CD14-positive monocyte (primary cell): ENCODE measurements at regions not wholly inside any gene's neighbourhood (a gene's known extent, or its start where the extent isn't known, plus 50 kb on each side); places are given as distances from the start of the nearest gene placed in this dataset.

Source experiments
- DNase-seq, 3 donors: peaks; one replicate each; pipeline ENCODE4 v3.0.0-alpha.2; 2011 to 2022
- H2AFZ ChIP-seq: 2 replicates; pipeline ENCODE4 v1.6.0; 2012; ENCODE audit warnings: mild to moderate bottlenecking, low read depth, low read length, inconsistent platforms; ENCODE audit not compliant: insufficient read depth, poor library complexity, severe bottlenecking
- H3K27ac ChIP-seq, 2 donors: 1 replicate in 1 of 2; 2 replicates in 1 of 2; pipeline ENCODE4 v1.5.1; 2012 to 2013; ENCODE audit warnings: low read length in 2 of 2, control low read depth in 1 of 2, inconsistent platforms in 1 of 2, low read depth in 1 of 2, mild to moderate bottlenecking in 1 of 2
- H3K27me3 ChIP-seq, 2 donors: one replicate each; pipeline versions ENCODE4 v1.6.0 to v1.6.1; 2011 to 2013; ENCODE audit warnings: low read length in 2 of 2; ENCODE audit not compliant: control insufficient read depth in 2 of 2, insufficient read depth in 2 of 2
- H3K36me3 ChIP-seq, 2 donors: replicated peaks in 1 of 2; 1 replicate in 1 of 2; 2 replicates in 1 of 2; pipeline versions ENCODE4 v1.5.1 to v1.6.1; 2012 to 2013; ENCODE audit warnings: low read length in 2 of 2, control low read depth in 1 of 2, inconsistent platforms in 1 of 2, mild to moderate bottlenecking in 1 of 2; ENCODE audit not compliant: insufficient read depth in 2 of 2, control insufficient read depth in 1 of 2
- H3K4me1 ChIP-seq, 2 donors: 1 replicate in 1 of 2; 2 replicates in 1 of 2; pipeline versions ENCODE4 v1.5.1 to v1.6.1; 2012 to 2013; ENCODE audit warnings: low read length in 2 of 2, control low read depth in 1 of 2, inconsistent platforms in 1 of 2, mild to moderate bottlenecking in 1 of 2, moderate library complexity in 1 of 2; ENCODE audit not compliant: insufficient read depth in 2 of 2, control insufficient read depth in 1 of 2
- H3K4me2 ChIP-seq: replicated peaks from 2 replicates; pipeline ENCODE3; 2012; ENCODE audit warnings: low read length, moderate library complexity, mild to moderate bottlenecking; ENCODE audit not compliant: poor library complexity, severe bottlenecking; ENCODE audit errors: extremely low read depth
- H3K4me3 ChIP-seq, 3 experiments: fragments of 200-600 bp in 1 of 3; sonication (generic) in 1 of 3; replicated peaks in 1 of 3; 1 replicate in 2 of 3; 2 replicates in 1 of 3; pipeline ENCODE4 v1.5.1; 2011 to 2013; ENCODE audit warnings: low read length in 3 of 3, mild to moderate bottlenecking in 3 of 3, control low read depth in 2 of 3, low read depth in 2 of 3, inconsistent platforms in 1 of 3, moderate library complexity in 1 of 3
- H3K79me2 ChIP-seq: 2 replicates; pipeline ENCODE4 v1.6.0; 2012; ENCODE audit warnings: mild to moderate bottlenecking, control low read depth, inconsistent platforms, low read length, moderate library complexity; ENCODE audit not compliant: insufficient read depth
- H3K9ac ChIP-seq: 2 replicates; pipeline ENCODE4 v1.6.0; 2017; ENCODE audit warnings: low read length, mild to moderate bottlenecking; ENCODE audit not compliant: insufficient read depth, poor library complexity, severe bottlenecking
- H3K9me3 ChIP-seq, 2 donors: replicated peaks in 1 of 2; 1 replicate in 1 of 2; 2 replicates in 1 of 2; pipeline versions ENCODE4 v1.5.1 to v1.6.1; 2012 to 2013; ENCODE audit warnings: low read length in 2 of 2, control low read depth in 1 of 2; ENCODE audit not compliant: control insufficient read depth in 1 of 2, insufficient read depth in 1 of 2
- H4K20me1 ChIP-seq: 2 replicates; pipeline ENCODE4 v1.6.0; 2012; ENCODE audit warnings: mild to moderate bottlenecking, low read length, control low read depth, moderate library complexity; ENCODE audit not compliant: insufficient read depth
- H3K27ac Mint-ChIP-seq, 7 donors: one replicate each; pipeline ENCODE4 v1.8.0; 2020; ENCODE audit warnings: mild to moderate bottlenecking in 7 of 7, mixed read lengths in 7 of 7, moderate library complexity in 6 of 7, inconsistent platforms in 2 of 7
- H3K27me3 Mint-ChIP-seq, 3 donors: one replicate each; pipeline ENCODE4 v1.8.0; 2021 to 2022; ENCODE audit warnings: low read depth in 3 of 3, mild to moderate bottlenecking in 3 of 3, mixed read lengths in 3 of 3, moderate library complexity in 3 of 3, inconsistent platforms in 1 of 3
- H3K36me3 Mint-ChIP-seq, 2 donors: one replicate each; pipeline ENCODE4 v1.8.0; 2020; ENCODE audit warnings: mixed read lengths in 2 of 2, inconsistent platforms in 1 of 2, mild to moderate bottlenecking in 1 of 2
- H3K4me1 Mint-ChIP-seq: one replicate; pipeline ENCODE4 v1.8.0; 2020; ENCODE audit warnings: mild to moderate bottlenecking, mixed read lengths
- H3K4me3 Mint-ChIP-seq, 2 donors: one replicate each; pipeline ENCODE4 v1.8.0; 2020; ENCODE audit warnings: mild to moderate bottlenecking in 2 of 2, mixed read lengths in 2 of 2, moderate library complexity in 1 of 2
- H3K9me3 Mint-ChIP-seq, 7 donors: one replicate each; pipeline ENCODE4 v1.8.0; 2020 to 2022; ENCODE audit warnings: mixed read lengths in 7 of 7, mild to moderate bottlenecking in 6 of 7, moderate library complexity in 6 of 7, inconsistent platforms in 2 of 7
- CTCF ChIP-seq: fragments of 200-600 bp; IDR thresholded peaks from one replicate; pipeline ENCODE4 v1.8.0; 2022; ENCODE audit warnings: antibody characterized with exemption, mild to moderate bottlenecking
- WGBS: methylation state at CpG from one replicate; pipeline ENCODE4 v1.1.5; 2013; ENCODE audit warnings: missing lambda C conversion rate; ENCODE audit not compliant: insufficient coverage; 5-methylcytosine and 5-hydroxymethylcytosine counted together
- intact Hi-C, 2 donors: fragments of 100-400 bp; cut with micrococcal nuclease; formaldehyde crosslinking; loops; one replicate each; pipeline versions ENCODE4 v1.15.0 to v1.15.1; 2023

DNA sequence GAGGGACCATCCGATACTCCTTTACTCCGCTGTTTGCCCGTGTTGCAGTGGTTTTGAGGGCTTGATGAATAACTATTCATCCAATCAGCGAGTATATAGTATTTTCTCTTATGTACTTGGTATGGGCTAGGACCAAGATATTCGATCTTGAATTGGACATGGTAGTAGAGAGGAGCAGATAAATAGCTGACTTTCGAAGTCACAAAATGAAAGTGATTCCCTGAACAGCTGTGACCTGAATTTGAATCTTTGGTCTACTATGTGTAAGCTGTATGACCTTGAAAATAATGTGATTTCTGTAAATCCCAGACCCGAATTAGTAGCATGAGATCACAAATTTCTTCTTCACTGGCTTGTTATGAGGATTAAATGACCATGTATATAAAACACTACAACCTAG lies 134.4 kb downstream of the TUSC1 start:
- Histone ChIP-seq H4K20me1 (no peaks in the 10 kb centered on the region), H3K79me2 (no peaks in the 10 kb centered on the region), H3K4me3 (no peak overlapping the region), H3K27ac (no peak overlapping the region), H3K4me2 (no peak overlapping the region), H3K36me3 (no peaks in the 10 kb centered on the region), H3K9ac (no peak overlapping the region), H2AFZ (no peak overlapping the region), H3K27me3 (no peaks in the 10 kb centered on the region), H3K9me3 (peaks cover 0 to 5% of the 10 kb centered on the region in 2 donors), H3K4me1 (no peaks in the 10 kb centered on the region)
- no peak for DNase-seq
- peaks cover 0 to 5% (median 2%) of the 10 kb centered on the region in 7 donors for H3K9me3 Mint-ChIP-seq
- H3K27ac Mint-ChIP-seq: no peak overlapping the region
- peaks cover 0 to 2% (median 0%) of the 10 kb centered on the region in 3 donors for H3K27me3 Mint-ChIP-seq
- H3K4me3 Mint-ChIP-seq: no peak overlapping the region
- H3K4me1 Mint-ChIP-seq: no peaks in the 10 kb centered on the region
- TF ChIP-seq CTCF: no peak
- 100% methylated on average over 2 of the region's 7 CpGs for whole genome bisulfite sequencing
- H3K36me3 Mint-ChIP-seq: no peaks in the 10 kb centered on the region
- intact Hi-C loops: no loop called here

DNA sequence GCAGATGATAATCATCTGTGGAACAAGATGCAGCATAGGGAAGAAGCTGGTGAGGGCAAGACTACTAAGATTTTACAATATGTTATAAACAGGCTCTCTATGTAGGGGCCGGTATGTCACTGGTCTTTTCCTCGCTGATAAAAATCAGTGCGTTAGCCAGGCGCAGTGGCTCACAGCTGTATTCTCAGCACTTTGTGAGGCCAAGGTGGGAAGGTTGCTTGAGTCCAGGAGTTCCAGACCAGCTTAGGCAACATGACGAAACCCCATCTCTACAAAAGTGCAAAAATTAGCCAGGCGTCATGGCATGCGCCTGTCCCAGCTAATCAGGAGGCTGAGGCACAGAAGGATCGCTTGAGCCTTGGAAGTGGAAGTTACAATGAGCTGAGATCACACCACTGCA lies 135.9 kb downstream of the TUSC1 start:
- no peaks in the 10 kb centered on the region for H4K20me1 ChIP-seq
- H3K4me1 Mint-ChIP-seq: no peaks in the 10 kb centered on the region
- H3K4me3 ChIP-seq: no peak overlapping the region
- WGBS: 91% methylated on average over 5 of the region's 8 CpGs
- no peak overlapping the region for H2AFZ ChIP-seq
- H3K27me3 Mint-ChIP-seq: peaks cover 0 to 2% (median 0%) of the 10 kb centered on the region in 3 donors
- no peaks in the 10 kb centered on the region for H3K36me3 Mint-ChIP-seq
- H3K27ac Mint-ChIP-seq: no peak overlapping the region
- H3K9ac ChIP-seq: no peak overlapping the region
- H3K27ac ChIP-seq: no peak overlapping the region
- H3K79me2 ChIP-seq: no peaks in the 10 kb centered on the region
- DNase-seq: no peak
- no peak overlapping the region for H3K4me2 ChIP-seq
- peaks cover 0 to 5% of the 10 kb centered on the region in 2 donors for H3K9me3 ChIP-seq
- no peaks in the 10 kb centered on the region for H3K36me3 ChIP-seq
- H3K9me3 Mint-ChIP-seq: peaks cover 0 to 5% (median 2%) of the 10 kb centered on the region in 7 donors
- intact Hi-C loops: no loop called here
- no peak overlapping the region for H3K4me3 Mint-ChIP-seq
- TF ChIP-seq CTCF: no peak
- no peaks in the 10 kb centered on the region for H3K4me1 ChIP-seq
- no peaks in the 10 kb centered on the region for H3K27me3 ChIP-seq
